Skeletal muscle tissue (tissue), 3 donors: ENCODE measurements at regions not wholly inside any gene's neighbourhood (a gene's known extent, or its start where the extent isn't known, plus 50 kb on each side); places are given as distances from the start of the nearest gene placed in this dataset.
"Not testable (repeated sequence)": the region's sequence is repeated elsewhere in the genome, so short reads cannot be mapped to it uniquely, and the experiment has no call there.

Source experiments
- H3K27ac ChIP-seq: one replicate; pipeline ENCODE4 v1.7.0; 2013; ENCODE audit warnings: mild to moderate bottlenecking, low read depth, low read length, inconsistent platforms
- H3K27me3 ChIP-seq, 3 donors: one replicate each; pipeline ENCODE4 v1.7.0; 2013; ENCODE audit warnings: low read length in 3 of 3; ENCODE audit not compliant: control insufficient read depth in 3 of 3, insufficient read depth in 3 of 3
- H3K36me3 ChIP-seq, 3 donors: one replicate each; pipeline ENCODE4 v1.7.0; 2013; ENCODE audit warnings: low read length in 3 of 3; ENCODE audit not compliant: control insufficient read depth in 3 of 3, insufficient read depth in 3 of 3
- H3K4me1 ChIP-seq, 3 donors: one replicate each; pipeline ENCODE4 v1.7.0; 2013; ENCODE audit warnings: low read length in 3 of 3, mild to moderate bottlenecking in 3 of 3; ENCODE audit not compliant: control insufficient read depth in 3 of 3, insufficient read depth in 3 of 3
- H3K4me3 ChIP-seq, 3 donors: one replicate each; pipeline ENCODE4 v1.7.0; 2013; ENCODE audit warnings: low read length in 3 of 3
- H3K9ac ChIP-seq, 3 donors: one replicate each; pipeline ENCODE4 v1.7.0; 2013; ENCODE audit warnings: low read length in 3 of 3, mild to moderate bottlenecking in 3 of 3, moderate library complexity in 2 of 3, low read depth in 1 of 3
- H3K9me3 ChIP-seq, 3 donors: one replicate each; pipeline ENCODE4 v1.7.0; 2013; ENCODE audit warnings: low read length in 3 of 3; ENCODE audit not compliant: control insufficient read depth in 3 of 3
- donor health status: Osteomylitis.

- H3K27ac ChIP-seq: no peak overlapping the region
- no peaks in the 10 kb centered on the region for H3K36me3 ChIP-seq
- H3K9me3 ChIP-seq: peaks cover 0 to 13% (median 2%) of the 10 kb centered on the region in 3 donors
- no peaks in the 10 kb centered on the region for H3K4me1 ChIP-seq
- H3K4me3 ChIP-seq: no peak overlapping the region
- H3K9ac ChIP-seq: no peak overlapping the region
- no peaks in the 10 kb centered on the region for H3K27me3 ChIP-seq
These were observed 209.4 kb downstream of the FZD1 start for GRCh38 chr7:91473619-91474018.

DNA sequence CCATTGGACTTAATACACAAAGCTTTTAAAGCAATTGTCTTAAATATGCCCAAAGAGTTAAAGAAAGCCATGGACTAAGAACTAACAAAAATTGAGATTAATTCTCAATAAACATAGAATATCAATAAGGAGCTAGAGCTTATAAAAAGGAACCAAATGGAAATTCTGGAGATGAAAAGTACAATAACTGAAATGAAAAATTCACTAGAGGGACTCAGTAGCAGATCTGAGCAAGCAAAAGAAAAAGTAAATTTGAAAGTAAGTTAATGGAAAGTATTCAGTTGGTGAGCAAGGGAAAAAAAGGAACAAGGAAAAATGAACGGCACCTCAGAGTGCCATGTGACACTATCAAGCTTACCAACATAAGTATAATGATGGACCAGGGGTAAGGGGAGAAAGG, 209.8 kb downstream of the FZD1 start:
- Histone ChIP-seq H3K9ac (no peak overlapping the region), H3K27me3 (no peaks in the 10 kb centered on the region), H3K4me1 (no peaks in the 10 kb centered on the region), H3K36me3 (no peaks in the 10 kb centered on the region), H3K9me3 (peaks cover 0 to 13% (median 2%) of the 10 kb centered on the region in 3 donors), H3K4me3 (no peak overlapping the region), H3K27ac (no peak overlapping the region)

GRCh38 chr7:91480470-91480869, 216.2 kb downstream of the FZD1 start:
- not testable (repeated sequence) for H3K27ac ChIP-seq, H3K36me3 ChIP-seq, H3K4me3 ChIP-seq, H3K4me1 ChIP-seq, H3K9me3 ChIP-seq, H3K27me3 ChIP-seq, H3K9ac ChIP-seq

GRCh38 chr7:91491868-91492267, 227.6 kb downstream of the FZD1 start:
- Histone ChIP-seq H3K9ac (no peak overlapping the region), H3K36me3 (no peaks in the 10 kb centered on the region), H3K4me3 (no peak overlapping the region), H3K27me3 (no peaks in the 10 kb centered on the region), H3K4me1 (no peaks in the 10 kb centered on the region), H3K9me3 (no peaks in the 10 kb centered on the region), H3K27ac (no peak overlapping the region)

DNA sequence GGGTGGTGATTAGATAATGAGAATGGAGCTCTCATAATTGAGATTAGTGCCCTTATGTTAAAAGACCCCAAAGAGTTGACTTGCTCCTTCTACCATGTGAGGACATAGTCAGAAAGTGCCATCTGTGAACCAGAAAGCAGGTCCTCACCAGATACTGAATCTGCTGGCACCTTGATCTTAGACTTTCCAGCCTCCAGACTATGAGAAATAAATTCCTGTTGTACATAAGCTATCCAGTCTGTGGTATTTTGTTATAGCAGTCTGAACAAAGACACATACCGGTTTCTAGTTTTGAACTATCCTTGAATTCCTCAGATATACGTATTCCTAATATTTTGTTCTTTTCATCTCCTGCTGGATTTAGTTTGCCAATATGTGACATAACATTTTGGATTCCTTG, 228.1 kb downstream of the FZD1 start:
- Histone ChIP-seq H3K27ac (no peak overlapping the region), H3K9me3 (no peaks in the 10 kb centered on the region), H3K9ac (no peak overlapping the region)

GRCh38 chr7:91492773-91493172, 228.5 kb downstream of the FZD1 start:
- H3K9ac ChIP-seq: no peak overlapping the region

More for the DNA sequence above, 228.1 kb downstream of the FZD1 start:
- Histone ChIP-seq H3K4me1 (no peaks in the 10 kb centered on the region), H3K4me3 (no peak overlapping the region), H3K27me3 (no peaks in the 10 kb centered on the region), H3K36me3 (no peaks in the 10 kb centered on the region)

DNA sequence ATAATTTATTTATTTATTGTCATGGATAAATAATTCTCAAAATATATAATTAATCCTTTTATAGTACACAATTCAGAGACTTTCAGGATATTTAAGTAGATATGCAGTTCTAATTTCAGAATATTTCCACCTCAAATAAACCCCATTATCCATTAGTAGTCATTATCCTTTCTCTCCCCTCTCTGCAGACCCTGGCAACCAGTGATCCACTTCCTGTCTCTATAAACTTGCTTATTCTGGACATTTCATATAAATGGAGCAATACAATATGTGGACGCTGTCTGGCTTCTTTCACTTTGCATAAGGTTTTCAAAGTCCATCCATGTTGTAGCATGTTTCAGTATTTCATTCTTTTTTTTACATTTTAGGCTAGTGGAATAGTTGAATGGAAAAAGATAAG, 230.2 kb downstream of the FZD1 start:
- H3K36me3 ChIP-seq: no peaks in the 10 kb centered on the region
- no peak overlapping the region for H3K27ac ChIP-seq
- no peak overlapping the region for H3K4me3 ChIP-seq
- H3K4me1 ChIP-seq: no peaks in the 10 kb centered on the region
- no peaks in the 10 kb centered on the region for H3K9me3 ChIP-seq
- no peak overlapping the region for H3K9ac ChIP-seq
- H3K27me3 ChIP-seq: no peaks in the 10 kb centered on the region

More at GRCh38 chr7:91492773-91493172, 228.5 kb downstream of the FZD1 start:
- Histone ChIP-seq H3K4me3 (no peak overlapping the region), H3K9me3 (no peaks in the 10 kb centered on the region), H3K27ac (no peak overlapping the region), H3K27me3 (no peaks in the 10 kb centered on the region), H3K36me3 (no peaks in the 10 kb centered on the region), H3K4me1 (no peaks in the 10 kb centered on the region)

- Histone ChIP-seq H3K4me3 (no peak overlapping the region), H3K9ac (no peak overlapping the region), H3K9me3 (peaks cover 0 to 2% (median 0%) of the 10 kb centered on the region in 3 donors), H3K4me1 (no peaks in the 10 kb centered on the region), H3K27me3 (no peaks in the 10 kb centered on the region), H3K36me3 (no peaks in the 10 kb centered on the region), H3K27ac (no peak overlapping the region)
These were observed 232.1 kb downstream of the FZD1 start for GRCh38 chr7:91496251-91496820.

- H3K9ac ChIP-seq, H3K36me3 ChIP-seq, H3K9me3 ChIP-seq, H3K27ac ChIP-seq, H3K27me3 ChIP-seq, H3K4me1 ChIP-seq, H3K4me3 ChIP-seq: not testable (repeated sequence)
These were observed 233.0 kb downstream of the FZD1 start for GRCh38 chr7:91497277-91497676.

- Histone ChIP-seq H3K9me3 (peaks cover 0 to 2% (median 0%) of the 10 kb centered on the region in 3 donors), H3K36me3 (no peaks in the 10 kb centered on the region), H3K4me3 (no peak overlapping the region), H3K9ac (no peak overlapping the region), H3K27me3 (no peaks in the 10 kb centered on the region), H3K27ac (no peak overlapping the region), H3K4me1 (no peaks in the 10 kb centered on the region)
These were observed 239.8 kb downstream of the FZD1 start for GRCh38 chr7:91503934-91504555.
